ENCODE measurements at regions not wholly inside any gene's neighbourhood (a gene's known extent, or its start where the extent isn't known, plus 50 kb on each side); places are given as distances from the start of the nearest gene placed in this dataset.

GRCh38 chr3:43173949-43174348, 68.1 kb upstream of the POMGNT2 start:
- DNase-seq = no peak
- intact Hi-C loops (cut with DNase I; ENCODE audit: low total_unique reads) = no loop called here
- Histone ChIP-seq H3K36me3 (ENCODE audit: low read depth, missing control alignments) (no peaks in the 10 kb centered on the region), H3K27ac (no peak overlapping the region), H3K4me3 (no peak overlapping the region), H3K27me3 (no peaks in the 10 kb centered on the region), H3K4me1 (no peaks in the 10 kb centered on the region), H3K9me3 (no peaks in the 10 kb centered on the region)
- TF ChIP-seq POLR2A (IDR thresholded peaks at IDR 0.05) (no peak), CTCF (IDR thresholded peaks at IDR 0.05) (no peak)

GRCh38 chr3:43171748-43172147, 65.9 kb upstream of the POMGNT2 start:
- Histone ChIP-seq H3K4me3 (no peak overlapping the region), H3K36me3 (ENCODE audit: low read depth, missing control alignments) (no peaks in the 10 kb centered on the region), H3K27me3 (no peaks in the 10 kb centered on the region), H3K9me3 (no peaks in the 10 kb centered on the region), H3K27ac (no peak overlapping the region), H3K4me1 (no peaks in the 10 kb centered on the region)
- intact Hi-C loops (cut with DNase I; ENCODE audit: low total_unique reads) = no loop called here
- TF ChIP-seq POLR2A (IDR thresholded peaks at IDR 0.05) = no peak
- no peak for TF ChIP-seq CTCF (IDR thresholded peaks at IDR 0.05)
- 93 to 97% methylated on average over 5 of the region's 5 CpGs for WGBS, 2 donors
- no peak for DNase-seq

- Histone ChIP-seq H3K4me3 (no peak overlapping the region), H3K36me3 (ENCODE audit: low read depth, missing control alignments) (no peaks in the 10 kb centered on the region), H3K9me3 (no peaks in the 10 kb centered on the region), H3K27ac (no peak overlapping the region), H3K4me1 (no peaks in the 10 kb centered on the region), H3K27me3 (no peaks in the 10 kb centered on the region)
- WGBS, 2 donors = 85 to 90% methylated on average over 7 of the region's 7 CpGs
- no peak for TF ChIP-seq POLR2A (IDR thresholded peaks at IDR 0.05)
- no peak for TF ChIP-seq CTCF (IDR thresholded peaks at IDR 0.05)
- no peak for DNase-seq
- intact Hi-C loops (cut with DNase I; ENCODE audit: low total_unique reads) = no loop called here
Observed at GRCh38 chr3:43170553-43170952, 64.7 kb upstream of the POMGNT2 start.

GRCh38 chr3:43169987-43170386, 64.1 kb upstream of the POMGNT2 start:
- no peak for DNase-seq
- TF ChIP-seq CTCF (IDR thresholded peaks at IDR 0.05) (no peak), POLR2A (IDR thresholded peaks at IDR 0.05) (no peak)

GRCh38 chr3:43166406-43166805, 60.5 kb upstream of the POMGNT2 start:
- H3K4me3 ChIP-seq = no peak overlapping the region
- H3K9me3 ChIP-seq = no peaks in the 10 kb centered on the region
- intact Hi-C loops (cut with DNase I; ENCODE audit: low total_unique reads) = no loop called here
- H3K4me1 ChIP-seq = no peaks in the 10 kb centered on the region
- WGBS, 2 donors = 67 to 79% methylated on average over 1 of the region's 1 CpG
- no peak for DNase-seq
- no peaks in the 10 kb centered on the region for H3K36me3 ChIP-seq (ENCODE audit: low read depth, missing control alignments)
- TF ChIP-seq POLR2A (IDR thresholded peaks at IDR 0.05) = no peak
- TF ChIP-seq CTCF (IDR thresholded peaks at IDR 0.05) = no peak
- no peaks in the 10 kb centered on the region for H3K27me3 ChIP-seq
- H3K27ac ChIP-seq = no peak overlapping the region

More at GRCh38 chr3:43169987-43170386, 64.1 kb upstream of the POMGNT2 start:
- Histone ChIP-seq H3K27ac (no peak overlapping the region), H3K4me3 (no peak overlapping the region), H3K4me1 (no peaks in the 10 kb centered on the region), H3K27me3 (no peaks in the 10 kb centered on the region), H3K36me3 (ENCODE audit: low read depth, missing control alignments) (no peaks in the 10 kb centered on the region), H3K9me3 (no peaks in the 10 kb centered on the region)
- WGBS, 2 donors = 87 to 92% methylated on average over 4 of the region's 4 CpGs
- intact Hi-C loops (cut with DNase I; ENCODE audit: low total_unique reads) = no loop called here
